Panc1 (cell line): ENCODE measurements at regions not wholly inside any gene's neighbourhood (a gene's known extent, or its start where the extent isn't known, plus 50 kb on each side); places are given as distances from the start of the nearest gene placed in this dataset.

ENCODE experiments used
- CTCF ChIP-seq: fragments of 450-650 bp; IDR thresholded peaks from 2 replicates; pipeline ENCODE4 v1.5.1; 2017; ENCODE audit warnings: mild to moderate bottlenecking
- POLR2AphosphoS5 ChIP-seq: IDR thresholded peaks from 2 replicates; pipeline ENCODE4 v1.6.1; 2012; ENCODE audit warnings: mild to moderate bottlenecking, low read depth, low read length, moderate library complexity
- REST ChIP-seq, 2 experiments: IDR thresholded peaks; 2 replicates each; pipeline ENCODE4 v1.6.1; 2011 to 2012; ENCODE audit warnings: low read depth in 2 of 2, control low read depth in 1 of 2, low read length in 1 of 2, mild to moderate bottlenecking in 1 of 2, moderate library complexity in 1 of 2; ENCODE audit not compliant: insufficient read depth in 1 of 2
- SIN3A ChIP-seq: IDR thresholded peaks from 2 replicates; pipeline ENCODE4 v1.6.1; 2012; ENCODE audit warnings: low read depth, mild to moderate bottlenecking, low read length, moderate library complexity, borderline replicate concordance; ENCODE audit not compliant: insufficient read depth
- TCF7L2 ChIP-seq: IDR thresholded peaks from 2 replicates; pipeline ENCODE4 v1.6.1; 2011; ENCODE audit warnings: mild to moderate bottlenecking, low read depth, low read length, inconsistent platforms

- TF ChIP-seq CTCF (no peak), REST (IDR thresholded peaks at IDR 0.05; ENCODE audit: insufficient read depth in 1 of 2, low read depth in 2 of 2, low read length in 1 of 2) (no peak), POLR2AphosphoS5 (no peak), SIN3A (no peak), TCF7L2 (no peak)
These were observed 110.8 kb upstream of the C1QTNF9B start for GRCh38 chr13:24007979-24008620.
